Activated naive CD8-positive, alpha-beta T cell (primary cell): ENCODE measurements at regions not wholly inside any gene's neighbourhood (a gene's known extent, or its start where the extent isn't known, plus 50 kb on each side); places are given as distances from the start of the nearest gene placed in this dataset.

ENCODE experiments used
- H3K27ac Mint-ChIP-seq: one replicate; pipeline ENCODE4 v1.8.0; 2021; ENCODE audit warnings: mixed read lengths
- H3K27me3 Mint-ChIP-seq: one replicate; pipeline ENCODE4 v1.8.0; 2021; ENCODE audit warnings: mixed read lengths
- H3K36me3 Mint-ChIP-seq: one replicate; pipeline ENCODE4 v1.8.0; 2021; ENCODE audit warnings: mixed read lengths
- H3K4me1 Mint-ChIP-seq: one replicate; pipeline ENCODE4 v1.8.0; 2021; ENCODE audit warnings: low read depth, mixed read lengths
- H3K4me3 Mint-ChIP-seq: one replicate; pipeline ENCODE4 v1.8.0; 2021; ENCODE audit warnings: mild to moderate bottlenecking, mixed read lengths
- H3K9me3 Mint-ChIP-seq: one replicate; pipeline ENCODE4 v1.8.0; 2021; ENCODE audit warnings: low read depth, mixed read lengths

GRCh38 chr7:110051372-110051771 is 1039.6 kb upstream of the LRRN3 start:
- Mint-ChIP-seq H3K9me3 (peaks cover 3% of the 10 kb centered on the region), H3K4me3 (no peak overlapping the region), H3K27ac (no peak overlapping the region), H3K4me1 (no peaks in the 10 kb centered on the region), H3K36me3 (no peaks in the 10 kb centered on the region), H3K27me3 (peaks cover 6% of the 10 kb centered on the region)

- H3K27me3 Mint-ChIP-seq: no peaks in the 10 kb centered on the region
- no peak overlapping the region for H3K27ac Mint-ChIP-seq
- H3K4me3 Mint-ChIP-seq: no peak overlapping the region
- H3K4me1 Mint-ChIP-seq: no peaks in the 10 kb centered on the region
- no peaks in the 10 kb centered on the region for H3K36me3 Mint-ChIP-seq
- H3K9me3 Mint-ChIP-seq: no peaks in the 10 kb centered on the region
Observed at GRCh38 chr7:110056331-110056730, 1034.6 kb upstream of the LRRN3 start.

- H3K36me3 Mint-ChIP-seq: no peaks in the 10 kb centered on the region
- no peak overlapping the region for H3K27ac Mint-ChIP-seq
- H3K4me3 Mint-ChIP-seq: no peak overlapping the region
Observed at GRCh38 chr7:110058401-110058800, 1032.5 kb upstream of the LRRN3 start.

GRCh38 chr7:110061387-110061786 is 1029.5 kb upstream of the LRRN3 start:
- H3K4me3 Mint-ChIP-seq: no peak overlapping the region
- no peaks in the 10 kb centered on the region for H3K4me1 Mint-ChIP-seq
- no peaks in the 10 kb centered on the region for H3K27me3 Mint-ChIP-seq
- no peaks in the 10 kb centered on the region for H3K9me3 Mint-ChIP-seq
- no peaks in the 10 kb centered on the region for H3K36me3 Mint-ChIP-seq
- no peak overlapping the region for H3K27ac Mint-ChIP-seq

More at GRCh38 chr7:110058401-110058800, 1032.5 kb upstream of the LRRN3 start:
- H3K9me3 Mint-ChIP-seq: no peaks in the 10 kb centered on the region
- H3K4me1 Mint-ChIP-seq: no peaks in the 10 kb centered on the region
- H3K27me3 Mint-ChIP-seq: no peaks in the 10 kb centered on the region

GRCh38 chr7:110065121-110065520 is 1025.8 kb upstream of the LRRN3 start:
- no peaks in the 10 kb centered on the region for H3K36me3 Mint-ChIP-seq
- no peaks in the 10 kb centered on the region for H3K9me3 Mint-ChIP-seq
- peaks cover 4% of the 10 kb centered on the region for H3K27me3 Mint-ChIP-seq
- H3K4me3 Mint-ChIP-seq: no peak overlapping the region
- no peak overlapping the region for H3K27ac Mint-ChIP-seq
- H3K4me1 Mint-ChIP-seq: no peaks in the 10 kb centered on the region

GRCh38 chr7:110066843-110067242 is 1024.1 kb upstream of the LRRN3 start:
- Mint-ChIP-seq H3K27me3 (peaks cover 4% of the 10 kb centered on the region), H3K9me3 (no peaks in the 10 kb centered on the region), H3K36me3 (no peaks in the 10 kb centered on the region), H3K4me1 (no peaks in the 10 kb centered on the region), H3K4me3 (no peak overlapping the region), H3K27ac (no peak overlapping the region)

GRCh38 chr7:110071192-110071591 is 1019.7 kb upstream of the LRRN3 start:
- peaks cover 9% of the 10 kb centered on the region for H3K27me3 Mint-ChIP-seq
- H3K4me3 Mint-ChIP-seq: no peak overlapping the region
- H3K9me3 Mint-ChIP-seq: no peaks in the 10 kb centered on the region
- no peak overlapping the region for H3K27ac Mint-ChIP-seq
- no peaks in the 10 kb centered on the region for H3K36me3 Mint-ChIP-seq
- H3K4me1 Mint-ChIP-seq: no peaks in the 10 kb centered on the region

GRCh38 chr7:110075450-110075849 is 1015.5 kb upstream of the LRRN3 start:
- Mint-ChIP-seq H3K27ac (no peak overlapping the region), H3K4me1 (no peaks in the 10 kb centered on the region), H3K27me3 (peaks cover 5% of the 10 kb centered on the region), H3K4me3 (no peak overlapping the region), H3K9me3 (no peaks in the 10 kb centered on the region), H3K36me3 (no peaks in the 10 kb centered on the region)

- Mint-ChIP-seq H3K4me3 (no peak overlapping the region), H3K27ac (no peak overlapping the region), H3K9me3 (no peaks in the 10 kb centered on the region), H3K4me1 (no peaks in the 10 kb centered on the region), H3K36me3 (no peaks in the 10 kb centered on the region), H3K27me3 (peaks cover 5% of the 10 kb centered on the region)
Observed at GRCh38 chr7:110076194-110076593, 1014.7 kb upstream of the LRRN3 start.

GRCh38 chr7:110084181-110084807 is 1006.6 kb upstream of the LRRN3 start:
- Mint-ChIP-seq H3K27me3 (no peaks in the 10 kb centered on the region), H3K4me1 (no peaks in the 10 kb centered on the region), H3K4me3 (no peak overlapping the region), H3K9me3 (no peaks in the 10 kb centered on the region), H3K36me3 (no peaks in the 10 kb centered on the region), H3K27ac (no peak overlapping the region)

GRCh38 chr7:110090110-110090820 is 1000.7 kb upstream of the LRRN3 start:
- Mint-ChIP-seq H3K9me3 (no peaks in the 10 kb centered on the region), H3K27me3 (peaks cover 1% of the 10 kb centered on the region), H3K36me3 (no peaks in the 10 kb centered on the region), H3K27ac (no peak overlapping the region), H3K4me1 (no peaks in the 10 kb centered on the region), H3K4me3 (no peak overlapping the region)

- peaks cover 1% of the 10 kb centered on the region for H3K27me3 Mint-ChIP-seq
- no peak overlapping the region for H3K4me3 Mint-ChIP-seq
- H3K27ac Mint-ChIP-seq: no peak overlapping the region
- H3K9me3 Mint-ChIP-seq: no peaks in the 10 kb centered on the region
- H3K4me1 Mint-ChIP-seq: no peaks in the 10 kb centered on the region
- peaks cover 2% of the 10 kb centered on the region for H3K36me3 Mint-ChIP-seq
Observed at GRCh38 chr7:110095372-110096052, 995.4 kb upstream of the LRRN3 start.

- Mint-ChIP-seq H3K36me3 (no peaks in the 10 kb centered on the region), H3K27ac (peak overlapping the region; percentile 41), H3K9me3 (no peaks in the 10 kb centered on the region), H3K4me1 (no peaks in the 10 kb centered on the region), H3K27me3 (no peaks in the 10 kb centered on the region), H3K4me3 (no peak overlapping the region)
Observed at GRCh38 chr7:110104243-110104642, 986.7 kb upstream of the LRRN3 start.

- Mint-ChIP-seq H3K36me3 (no peaks in the 10 kb centered on the region), H3K9me3 (no peaks in the 10 kb centered on the region), H3K4me1 (no peaks in the 10 kb centered on the region), H3K27me3 (no peaks in the 10 kb centered on the region), H3K27ac (no peak overlapping the region), H3K4me3 (no peak overlapping the region)
Observed at GRCh38 chr7:110105307-110105706, 985.6 kb upstream of the LRRN3 start.

GRCh38 chr7:110105840-110106239 is 985.1 kb upstream of the LRRN3 start:
- Mint-ChIP-seq H3K27ac (no peak overlapping the region), H3K4me3 (no peak overlapping the region), H3K36me3 (no peaks in the 10 kb centered on the region), H3K4me1 (no peaks in the 10 kb centered on the region), H3K27me3 (no peaks in the 10 kb centered on the region), H3K9me3 (no peaks in the 10 kb centered on the region)
